Fibroblast of mammary gland (primary cell): ENCODE measurements at regions not wholly inside any gene's neighbourhood (a gene's known extent, or its start where the extent isn't known, plus 50 kb on each side); places are given as distances from the start of the nearest gene placed in this dataset.
A peak's percentile ranks its signal among the peaks of the same experiment; 100 is the strongest.

Source experiments
- DNase-seq: peaks from one replicate; pipeline ENCODE4 v3.0.0-alpha.2; 2010; ENCODE audit warnings: low read depth
- H3K4me3 ChIP-seq: 2 replicates; pipeline ENCODE4 v1.5.1; 2011; ENCODE audit warnings: low read depth, mild to moderate bottlenecking, low read length, moderate library complexity; ENCODE audit not compliant: control insufficient read depth
- CTCF ChIP-seq: conservative IDR thresholded peaks from 2 replicates; pipeline ENCODE4 v1.5.1; 2011; ENCODE audit warnings: low read depth, low read length, inconsistent platforms; ENCODE audit not compliant: control insufficient read depth, insufficient read depth

GRCh38 chr11:19442554-19442910, 201.8 kb upstream of the E2F8 start:
- no peak overlapping the region for H3K4me3 ChIP-seq
- no peak for DNase-seq
- no peak for TF ChIP-seq CTCF

DNA sequence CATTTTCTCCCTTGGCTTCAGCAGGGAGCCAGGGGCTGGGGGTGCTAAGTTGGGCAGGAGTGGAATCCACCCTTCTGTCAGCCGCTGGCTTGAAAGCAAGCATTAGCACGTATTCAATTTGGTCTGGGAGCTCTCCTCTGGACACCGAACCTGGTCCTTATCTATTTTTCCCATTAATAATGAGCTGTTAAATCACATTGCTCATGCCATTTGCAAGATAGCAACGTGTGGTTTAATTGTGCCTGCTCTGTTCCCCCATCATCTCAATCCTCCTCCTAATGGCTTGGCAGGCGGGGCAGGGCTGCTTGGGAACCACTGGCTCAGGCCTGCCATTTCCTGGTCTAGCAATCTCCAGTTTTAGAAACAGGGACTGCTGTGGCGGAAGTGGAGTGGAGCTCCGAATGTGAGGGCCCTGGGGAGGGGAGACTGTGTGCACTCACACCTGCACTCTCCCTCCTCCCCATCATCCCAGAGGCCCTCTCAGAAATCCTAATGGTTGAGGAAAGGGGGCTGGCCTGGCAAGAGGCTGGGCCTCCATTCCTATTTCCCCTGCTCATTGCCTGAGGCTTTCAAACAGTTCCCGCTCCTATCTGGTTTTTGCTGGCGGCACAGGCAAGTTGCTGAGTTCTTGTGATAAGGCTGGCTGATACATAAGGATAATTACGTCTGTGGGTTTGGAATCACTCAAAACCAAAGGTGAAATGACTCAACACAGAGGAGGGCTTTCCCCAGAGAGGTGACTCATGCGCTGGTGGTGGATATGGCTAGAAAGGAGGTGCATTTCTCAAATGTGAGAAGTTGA, 201.2 kb upstream of the E2F8 start:
- no peak overlapping the region for H3K4me3 ChIP-seq
- no peak for TF ChIP-seq CTCF
- DNase-seq = peak; percentile 98

- TF ChIP-seq CTCF = no peak
- no peak for DNase-seq
- H3K4me3 ChIP-seq = no peak overlapping the region
Observed at GRCh38 chr11:19441288-19441687, 200.5 kb upstream of the E2F8 start.

- H3K4me3 ChIP-seq = no peak overlapping the region
- no peak for TF ChIP-seq CTCF
- DNase-seq = peak; percentile 85
Observed at GRCh38 chr11:19437760-19438159, 197.0 kb upstream of the E2F8 start.

DNA sequence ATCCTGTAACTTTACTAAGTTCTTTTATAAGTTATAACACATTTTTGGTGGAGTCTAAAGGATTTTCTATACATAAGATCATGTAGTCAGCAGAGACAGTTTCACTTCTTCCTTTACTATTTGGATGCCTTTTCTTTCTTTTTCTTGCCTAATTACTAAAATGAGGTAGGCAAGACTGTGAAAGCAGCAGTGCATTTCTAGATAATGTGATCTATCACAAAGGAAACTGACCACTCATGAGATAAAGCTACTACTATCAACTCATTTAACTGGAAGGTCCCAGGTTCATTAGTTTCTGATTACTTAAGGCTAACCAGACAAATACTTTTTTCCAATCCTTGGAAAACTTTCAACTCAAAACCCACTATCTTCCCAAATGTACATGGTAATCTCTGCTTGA, 196.2 kb upstream of the E2F8 start:
- no peak for DNase-seq
- TF ChIP-seq CTCF = no peak
- H3K4me3 ChIP-seq = no peak overlapping the region

- no peak for TF ChIP-seq CTCF
- DNase-seq = no peak
Observed at GRCh38 chr11:19435306-19435989, 194.7 kb upstream of the E2F8 start.

More at GRCh38 chr11:19435306-19435989, 194.7 kb upstream of the E2F8 start:
- H3K4me3 ChIP-seq = no peak overlapping the region
